Naive thymus-derived CD4-positive, alpha-beta T cell (primary cell): ENCODE measurements at regions not wholly inside any gene's neighbourhood (a gene's known extent, or its start where the extent isn't known, plus 50 kb on each side); places are given as distances from the start of the nearest gene placed in this dataset.

Experiments used
- ATAC-seq: fragments of 150-1000 bp; cut with Tn5 transposase; 2 replicates; pipeline ENCODE4 v1.10.0; 2021; ENCODE audit warnings: mild to moderate bottlenecking, moderate library complexity
- CTCF ChIA-PET: fragments of 350-600 bp; sonication (Branson Sonifier 250); formaldehyde crosslinking; loops from one replicate; lab custom pipeline; 2021; ENCODE audit warnings: antibody characterized with exemption; lab: Charles Lee
- POLR2A ChIA-PET: fragments of 350-600 bp; sonication (Branson Sonifier 250); formaldehyde crosslinking; loops from one replicate; lab custom pipeline; 2021; ENCODE audit warnings: antibody characterized with exemption, inconsistent platforms; lab: Charles Lee
- DNase-seq, 9 donors: peaks; one replicate each; pipeline versions ENCODE4 v3.0.0 to v3.0.0-alpha.2; 2020 to 2022; ENCODE audit warnings: mixed read lengths in 1 of 9
- H3K27ac ChIP-seq: one replicate; pipeline ENCODE4 v1.7.0; 2013; ENCODE audit warnings: mild to moderate bottlenecking, low read depth, low read length, moderate library complexity
- H3K27me3 ChIP-seq, 2 donors: one replicate each; pipeline ENCODE4 v1.7.0; 2013; ENCODE audit warnings: low read length in 2 of 2, mild to moderate bottlenecking in 2 of 2, moderate library complexity in 2 of 2; ENCODE audit not compliant: control insufficient read depth in 2 of 2, insufficient read depth in 2 of 2
- H3K36me3 ChIP-seq, 3 experiments: 1 replicate in 2 of 3; 2 replicates in 1 of 3; pipeline ENCODE4 v1.7.0; 2013; ENCODE audit warnings: low read length in 3 of 3, mild to moderate bottlenecking in 3 of 3, moderate library complexity in 1 of 3; ENCODE audit not compliant: insufficient read depth in 3 of 3, control insufficient read depth in 2 of 3
- H3K4me1 ChIP-seq, 2 donors: one replicate each; pipeline ENCODE4 v1.7.0; 2013; ENCODE audit warnings: low read length in 2 of 2, mild to moderate bottlenecking in 2 of 2, moderate library complexity in 1 of 2; ENCODE audit not compliant: control insufficient read depth in 2 of 2, insufficient read depth in 2 of 2
- H3K4me3 ChIP-seq: 2 replicates; pipeline ENCODE4 v1.7.0; 2013; ENCODE audit warnings: mild to moderate bottlenecking, low read length
- H3K9me3 ChIP-seq, 3 experiments: 1 replicate in 2 of 3; 2 replicates in 1 of 3; pipeline ENCODE4 v1.7.0; 2013; ENCODE audit warnings: low read length in 3 of 3; ENCODE audit not compliant: control insufficient read depth in 2 of 3
- H3K27ac Mint-ChIP-seq, 9 donors: one replicate each; pipeline ENCODE4 v1.8.0; 2020 to 2022; ENCODE audit warnings: mixed read lengths in 9 of 9, mild to moderate bottlenecking in 8 of 9, moderate library complexity in 5 of 9, inconsistent platforms in 2 of 9
- H3K27me3 Mint-ChIP-seq, 5 donors: one replicate each; pipeline ENCODE4 v1.8.0; 2021 to 2022; ENCODE audit warnings: mixed read lengths in 5 of 5, mild to moderate bottlenecking in 1 of 5
- H3K36me3 Mint-ChIP-seq, 5 donors: one replicate each; pipeline ENCODE4 v1.8.0; 2020 to 2022; ENCODE audit warnings: mixed read lengths in 5 of 5, mild to moderate bottlenecking in 3 of 5, inconsistent platforms in 1 of 5
- H3K4me1 Mint-ChIP-seq, 7 donors: one replicate each; pipeline ENCODE4 v1.8.0; 2020 to 2022; ENCODE audit warnings: mixed read lengths in 7 of 7, mild to moderate bottlenecking in 3 of 7, inconsistent platforms in 1 of 7
- H3K4me3 Mint-ChIP-seq, 10 donors: one replicate each; pipeline ENCODE4 v1.8.0; 2020 to 2022; ENCODE audit warnings: mild to moderate bottlenecking in 10 of 10, mixed read lengths in 10 of 10, moderate library complexity in 6 of 10, inconsistent platforms in 2 of 10
- H3K9me3 Mint-ChIP-seq, 11 donors: one replicate each; pipeline ENCODE4 v1.8.0; 2020 to 2022; ENCODE audit warnings: mixed read lengths in 11 of 11, mild to moderate bottlenecking in 4 of 11, inconsistent platforms in 1 of 11, moderate library complexity in 1 of 11
- intact Hi-C, 2 donors: fragments of 100-400 bp; cut with micrococcal nuclease; formaldehyde crosslinking; loops; one replicate each; pipeline ENCODE4 v1.15.1; 2023

- ChIA-PET POLR2A (no interaction called here), CTCF (interaction anchor here (0.6 kb wide), 1 partner anchor 48 kb away, joined by 3 read pairs; no protein-coding TSS in a partner anchor)
- Mint-ChIP-seq H3K27ac (no peak overlapping the region), H3K4me1 (no peaks in the 10 kb centered on the region), H3K9me3 (peaks cover 0 to 3% (median 0%) of the 10 kb centered on the region in 11 donors), H3K27me3 (peaks cover 0 to 4% (median 0%) of the 10 kb centered on the region in 5 donors), H3K4me3 (no peak overlapping the region), H3K36me3 (no peaks in the 10 kb centered on the region)
- H3K27ac ChIP-seq, result no peak overlapping the region
- no peaks in the 10 kb centered on the region for H3K36me3 ChIP-seq
- no peaks in the 10 kb centered on the region for H3K4me1 ChIP-seq
- intact Hi-C loops, result no loop called here
- no peaks in the 10 kb centered on the region for H3K9me3 ChIP-seq
- ATAC-seq, result no peak
- no peaks in the 10 kb centered on the region for H3K27me3 ChIP-seq
- no peak for DNase-seq
- no peak overlapping the region for H3K4me3 ChIP-seq
These were observed 301.5 kb upstream of the SHH start for GRCh38 chr7:156113731-156114130.

GRCh38 chr7:156109988-156110387 lies 297.7 kb upstream of the SHH start:
- no peaks in the 10 kb centered on the region for H3K4me1 Mint-ChIP-seq
- Histone ChIP-seq H3K4me3 (no peak overlapping the region), H3K27me3 (no peaks in the 10 kb centered on the region), H3K27ac (no peak overlapping the region), H3K36me3 (no peaks in the 10 kb centered on the region), H3K4me1 (no peaks in the 10 kb centered on the region), H3K9me3 (no peaks in the 10 kb centered on the region)
- DNase-seq, result no peak
- H3K27ac Mint-ChIP-seq, result no peak overlapping the region
- peaks cover 0 to 5% (median 4%) of the 10 kb centered on the region in 5 donors for H3K27me3 Mint-ChIP-seq
- peaks cover 0 to 3% (median 0%) of the 10 kb centered on the region in 11 donors for H3K9me3 Mint-ChIP-seq
- no peak for ATAC-seq
- no peaks in the 10 kb centered on the region for H3K36me3 Mint-ChIP-seq
- H3K4me3 Mint-ChIP-seq, result no peak overlapping the region
- POLR2A ChIA-PET, result no interaction called here
- CTCF ChIA-PET, result no interaction called here
- intact Hi-C loops, result no loop called here

GRCh38 chr7:156109076-156109475 lies 296.8 kb upstream of the SHH start:
- ChIA-PET CTCF (no interaction called here), POLR2A (no interaction called here)
- Mint-ChIP-seq H3K36me3 (no peaks in the 10 kb centered on the region), H3K4me3 (no peak overlapping the region), H3K9me3 (peaks cover 0 to 3% (median 0%) of the 10 kb centered on the region in 11 donors), H3K27ac (no peak overlapping the region), H3K27me3 (peaks cover 0 to 5% (median 2%) of the 10 kb centered on the region in 5 donors), H3K4me1 (no peaks in the 10 kb centered on the region)
- intact Hi-C loops, result no loop called here
- ATAC-seq (no peak), DNase-seq (no peak)
- Histone ChIP-seq H3K27me3 (no peaks in the 10 kb centered on the region), H3K36me3 (no peaks in the 10 kb centered on the region), H3K27ac (no peak overlapping the region), H3K4me3 (no peak overlapping the region), H3K4me1 (no peaks in the 10 kb centered on the region), H3K9me3 (no peaks in the 10 kb centered on the region)

- POLR2A ChIA-PET, result no interaction called here
These were observed 295.7 kb upstream of the SHH start for GRCh38 chr7:156107957-156108356.

GRCh38 chr7:156106107-156106426 lies 293.8 kb upstream of the SHH start:
- no peaks in the 10 kb centered on the region for H3K27me3 ChIP-seq
- no peak overlapping the region for H3K27ac ChIP-seq
- H3K9me3 ChIP-seq, result no peaks in the 10 kb centered on the region
- POLR2A ChIA-PET, result no interaction called here
- peaks cover 0 to 5% (median 0%) of the 10 kb centered on the region in 5 donors for H3K27me3 Mint-ChIP-seq
- intact Hi-C loops, result no loop called here
- ATAC-seq (no peak), DNase-seq (no peak)
- H3K4me1 Mint-ChIP-seq, result no peaks in the 10 kb centered on the region
- H3K9me3 Mint-ChIP-seq, result peaks cover 0 to 2% (median 0%) of the 10 kb centered on the region in 11 donors
- H3K27ac Mint-ChIP-seq, result no peak overlapping the region
- CTCF ChIA-PET, result no interaction called here
- no peaks in the 10 kb centered on the region for H3K36me3 Mint-ChIP-seq
- no peaks in the 10 kb centered on the region for H3K4me1 ChIP-seq
- H3K36me3 ChIP-seq, result no peaks in the 10 kb centered on the region
- H3K4me3 Mint-ChIP-seq, result no peak overlapping the region
- H3K4me3 ChIP-seq, result no peak overlapping the region

More at GRCh38 chr7:156107957-156108356, 295.7 kb upstream of the SHH start:
- no peaks in the 10 kb centered on the region for H3K36me3 ChIP-seq
- H3K36me3 Mint-ChIP-seq, result no peaks in the 10 kb centered on the region
- ATAC-seq (no peak), DNase-seq (no peak)
- no peak overlapping the region for H3K27ac ChIP-seq
- H3K4me3 ChIP-seq, result no peak overlapping the region
- no peak overlapping the region for H3K4me3 Mint-ChIP-seq
- no peak overlapping the region for H3K27ac Mint-ChIP-seq
- peaks cover 0 to 5% (median 0%) of the 10 kb centered on the region in 5 donors for H3K27me3 Mint-ChIP-seq
- no peaks in the 10 kb centered on the region for H3K9me3 ChIP-seq
- CTCF ChIA-PET, result no interaction called here
- no peaks in the 10 kb centered on the region for H3K27me3 ChIP-seq
- no peaks in the 10 kb centered on the region for H3K4me1 Mint-ChIP-seq
- H3K9me3 Mint-ChIP-seq, result peaks cover 0 to 3% (median 0%) of the 10 kb centered on the region in 11 donors
- H3K4me1 ChIP-seq, result no peaks in the 10 kb centered on the region
- intact Hi-C loops, result no loop called here

- H3K4me1 ChIP-seq, result no peaks in the 10 kb centered on the region
- Mint-ChIP-seq H3K27me3 (peaks cover 0 to 5% (median 0%) of the 10 kb centered on the region in 5 donors), H3K36me3 (no peaks in the 10 kb centered on the region), H3K9me3 (peaks cover 0 to 2% (median 0%) of the 10 kb centered on the region in 11 donors), H3K27ac (no peak overlapping the region), H3K4me3 (no peak overlapping the region), H3K4me1 (no peaks in the 10 kb centered on the region)
- no peaks in the 10 kb centered on the region for H3K27me3 ChIP-seq
- no peak for ATAC-seq
- no peaks in the 10 kb centered on the region for H3K36me3 ChIP-seq
- ChIA-PET POLR2A (no interaction called here), CTCF (no interaction called here)
- H3K9me3 ChIP-seq, result no peaks in the 10 kb centered on the region
- DNase-seq, result no peak
- no peak overlapping the region for H3K4me3 ChIP-seq
- H3K27ac ChIP-seq, result no peak overlapping the region
- intact Hi-C loops, result no loop called here
These were observed 293.3 kb upstream of the SHH start for GRCh38 chr7:156105337-156106106.
